ENCODE measurements at regions not wholly inside any gene's neighbourhood (a gene's known extent, or its start where the extent isn't known, plus 50 kb on each side); places are given as distances from the start of the nearest gene placed in this dataset.
"Not testable (repeated sequence)": the region's sequence is repeated elsewhere in the genome, so short reads cannot be mapped to it uniquely, and the experiment has no call there.

DNA sequence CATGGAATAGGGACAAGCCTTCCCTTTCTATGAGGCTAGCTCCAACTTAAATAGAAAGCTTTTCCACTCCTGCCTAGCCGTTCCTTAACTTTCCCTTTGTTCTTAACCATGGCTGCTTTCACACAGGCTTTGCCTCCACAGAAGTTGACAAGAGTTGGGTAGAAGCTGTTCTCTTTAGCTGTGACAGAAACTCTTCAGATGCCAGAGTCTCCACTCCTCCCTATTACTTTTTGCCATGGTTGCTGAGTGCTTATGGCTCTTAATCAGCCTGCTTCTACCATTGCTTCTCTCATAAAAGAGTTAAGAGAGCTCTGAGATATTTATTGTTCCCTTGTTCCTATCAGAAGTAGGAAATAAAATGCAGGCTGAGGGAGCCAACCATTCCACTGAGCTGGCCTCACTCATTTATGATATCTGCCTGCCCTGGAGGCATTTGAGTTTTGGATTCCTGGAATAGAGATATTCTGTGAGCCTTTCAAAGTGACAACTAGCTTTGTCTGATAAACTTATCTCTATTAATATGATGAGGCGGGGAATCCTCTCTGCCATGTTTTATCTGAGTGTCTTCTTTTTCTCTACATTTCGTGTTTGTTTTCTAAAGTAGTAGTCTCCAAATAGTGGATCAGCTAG, 162.6 kb downstream of the DMAC1 start:
- Histone ChIP-seq H3K27me3 (ENCODE audit: low read depth, low read length) (no peaks in the 10 kb centered on the region), H4K20me1 (ENCODE audit: insufficient read depth, low read length) (no peaks in the 10 kb centered on the region), H3K27ac (ENCODE audit: low read length) (no peak overlapping the region), H3K4me2 (ENCODE audit: low read length) (no peak overlapping the region), H3K4me3 (ENCODE audit: low read length) (no peak overlapping the region), H3K79me2 (ENCODE audit: low read length) (no peaks in the 10 kb centered on the region), H3K36me3 (replicated peaks; ENCODE audit: low read depth, low read length) (no peaks in the 10 kb centered on the region), H3K9me3 (ENCODE audit: insufficient read depth, low read length) (no peaks in the 10 kb centered on the region), H2AFZ (ENCODE audit: low read depth, low read length) (no peak overlapping the region), H3K9ac (ENCODE audit: low read length) (no peak overlapping the region), H3K4me1 (ENCODE audit: low read length) (no peaks in the 10 kb centered on the region)
- TF ChIP-seq EZH2phosphoT487 (IDR thresholded peaks at IDR 0.05; ENCODE audit: low read depth), result no peak
- TF ChIP-seq, protein P1, sequence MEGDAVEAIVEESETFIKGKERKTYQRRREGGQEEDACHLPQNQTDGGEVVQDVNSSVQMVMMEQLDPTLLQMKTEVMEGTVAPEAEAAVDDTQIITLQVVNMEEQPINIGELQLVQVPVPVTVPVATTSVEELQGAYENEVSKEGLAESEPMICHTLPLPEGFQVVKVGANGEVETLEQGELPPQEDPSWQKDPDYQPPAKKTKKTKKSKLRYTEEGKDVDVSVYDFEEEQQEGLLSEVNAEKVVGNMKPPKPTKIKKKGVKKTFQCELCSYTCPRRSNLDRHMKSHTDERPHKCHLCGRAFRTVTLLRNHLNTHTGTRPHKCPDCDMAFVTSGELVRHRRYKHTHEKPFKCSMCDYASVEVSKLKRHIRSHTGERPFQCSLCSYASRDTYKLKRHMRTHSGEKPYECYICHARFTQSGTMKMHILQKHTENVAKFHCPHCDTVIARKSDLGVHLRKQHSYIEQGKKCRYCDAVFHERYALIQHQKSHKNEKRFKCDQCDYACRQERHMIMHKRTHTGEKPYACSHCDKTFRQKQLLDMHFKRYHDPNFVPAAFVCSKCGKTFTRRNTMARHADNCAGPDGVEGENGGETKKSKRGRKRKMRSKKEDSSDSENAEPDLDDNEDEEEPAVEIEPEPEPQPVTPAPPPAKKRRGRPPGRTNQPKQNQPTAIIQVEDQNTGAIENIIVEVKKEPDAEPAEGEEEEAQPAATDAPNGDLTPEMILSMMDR (IDR thresholded peaks at IDR 0.05; ENCODE audit: low read depth, low read length), result no peak

DNA sequence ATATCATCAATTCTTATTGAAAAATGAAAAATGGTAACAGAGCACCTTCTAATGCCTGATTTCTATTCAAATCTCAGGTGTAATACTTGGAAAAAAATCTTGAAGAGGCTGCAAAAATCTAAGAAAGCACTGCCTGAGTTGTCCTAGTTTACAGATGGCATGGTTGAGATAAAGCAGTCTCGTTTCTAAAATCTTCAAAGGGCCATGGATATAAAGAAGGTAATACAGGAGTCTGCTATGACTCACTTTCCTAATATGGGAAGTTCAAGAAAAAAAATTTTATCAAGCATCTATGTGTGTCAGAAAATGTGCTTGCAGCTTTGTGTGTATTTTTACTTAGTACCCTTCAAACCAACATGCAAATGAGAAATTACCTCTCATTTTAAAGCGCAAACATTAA, 163.3 kb downstream of the DMAC1 start:
- Histone ChIP-seq H3K4me1 (ENCODE audit: low read length) (no peaks in the 10 kb centered on the region), H3K9ac (ENCODE audit: low read length) (no peak overlapping the region), H3K79me2 (ENCODE audit: low read length) (no peaks in the 10 kb centered on the region), H3K9me3 (ENCODE audit: insufficient read depth, low read length) (no peaks in the 10 kb centered on the region), H3K27me3 (ENCODE audit: low read depth, low read length) (no peaks in the 10 kb centered on the region), H2AFZ (ENCODE audit: low read depth, low read length) (no peak overlapping the region), H3K4me3 (ENCODE audit: low read length) (no peak overlapping the region), H3K27ac (ENCODE audit: low read length) (no peak overlapping the region), H4K20me1 (ENCODE audit: insufficient read depth, low read length) (no peaks in the 10 kb centered on the region), H3K36me3 (replicated peaks; ENCODE audit: low read depth, low read length) (no peaks in the 10 kb centered on the region), H3K4me2 (ENCODE audit: low read length) (no peak overlapping the region)
- TF ChIP-seq EZH2phosphoT487 (IDR thresholded peaks at IDR 0.05; ENCODE audit: low read depth), result no peak

DNA sequence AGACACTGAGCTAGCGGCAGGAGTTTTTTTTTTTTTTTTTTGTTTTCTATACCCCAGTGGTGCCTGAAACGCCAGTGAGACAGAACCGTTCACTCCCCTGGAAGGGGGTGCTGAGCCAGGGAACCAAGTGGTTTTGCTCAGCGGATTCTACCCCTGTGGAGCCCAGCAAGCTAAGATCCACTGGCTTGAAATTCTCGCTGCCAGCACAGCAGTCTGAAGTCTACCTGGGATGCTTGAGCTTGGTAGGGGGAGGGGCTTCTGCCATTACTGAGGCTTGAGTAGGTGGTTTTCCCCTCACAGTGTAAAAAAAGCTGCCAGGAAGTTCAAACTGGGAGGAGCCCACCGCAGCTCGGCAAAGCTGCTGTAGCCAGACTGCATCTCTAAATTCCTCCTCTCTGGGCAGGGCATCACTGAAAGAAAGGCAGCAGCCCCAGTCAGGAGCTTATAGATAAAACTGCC, 173.0 kb downstream of the DMAC1 start:
- not testable (repeated sequence) for H3K4me2 ChIP-seq (ENCODE audit: low read length); H2AFZ ChIP-seq (ENCODE audit: low read depth, low read length); H3K4me3 ChIP-seq (ENCODE audit: low read length)

DNA sequence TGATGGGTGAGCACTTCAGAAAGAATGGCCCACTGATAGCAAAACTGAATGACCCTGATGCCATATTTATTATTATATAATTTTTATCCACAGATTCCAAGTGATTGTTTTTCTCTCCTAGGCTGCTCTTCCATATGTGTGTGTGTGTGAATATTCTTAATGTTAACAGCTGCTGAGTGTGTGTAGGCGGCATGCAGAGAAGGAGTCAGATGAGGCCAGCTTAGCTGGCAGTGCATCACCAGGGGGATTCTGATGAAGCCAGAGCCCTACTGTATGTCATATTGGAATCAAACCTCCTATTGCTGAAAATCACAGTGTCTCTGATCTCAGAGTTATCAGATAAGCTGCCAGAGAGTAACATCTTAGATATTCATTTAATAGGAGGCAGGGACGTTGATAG, 177.1 kb downstream of the DMAC1 start:
- no peaks in the 10 kb centered on the region for H3K79me2 ChIP-seq (ENCODE audit: low read length)
- no peaks in the 10 kb centered on the region for H3K4me1 ChIP-seq (ENCODE audit: low read length)
- no peaks in the 10 kb centered on the region for H3K9me3 ChIP-seq (ENCODE audit: insufficient read depth, low read length)
- TF ChIP-seq, protein P1 (IDR thresholded peaks at IDR 0.05; ENCODE audit: low read depth, low read length), result no peak
- TF ChIP-seq EZH2phosphoT487 (IDR thresholded peaks at IDR 0.05; ENCODE audit: low read depth), result no peak
- no peak overlapping the region for H3K4me2 ChIP-seq (ENCODE audit: low read length)
- H3K27me3 ChIP-seq (ENCODE audit: low read depth, low read length), result no peaks in the 10 kb centered on the region
- H4K20me1 ChIP-seq (ENCODE audit: insufficient read depth, low read length), result no peaks in the 10 kb centered on the region
- H3K36me3 ChIP-seq (replicated peaks; ENCODE audit: low read depth, low read length), result no peaks in the 10 kb centered on the region
- H2AFZ ChIP-seq (ENCODE audit: low read depth, low read length), result no peak overlapping the region
- no peak overlapping the region for H3K4me3 ChIP-seq (ENCODE audit: low read length)
- H3K27ac ChIP-seq (ENCODE audit: low read length), result no peak overlapping the region
- H3K9ac ChIP-seq (ENCODE audit: low read length), result no peak overlapping the region

More for the DNA sequence above, 173.0 kb downstream of the DMAC1 start:
- not testable (repeated sequence) for H3K9me3 ChIP-seq (ENCODE audit: insufficient read depth, low read length); H3K9ac ChIP-seq (ENCODE audit: low read length); H3K27ac ChIP-seq (ENCODE audit: low read length); H3K79me2 ChIP-seq (ENCODE audit: low read length); H4K20me1 ChIP-seq (ENCODE audit: insufficient read depth, low read length); H3K27me3 ChIP-seq (ENCODE audit: low read depth, low read length); H3K4me1 ChIP-seq (ENCODE audit: low read length); H3K36me3 ChIP-seq (replicated peaks; ENCODE audit: low read depth, low read length)

DNA sequence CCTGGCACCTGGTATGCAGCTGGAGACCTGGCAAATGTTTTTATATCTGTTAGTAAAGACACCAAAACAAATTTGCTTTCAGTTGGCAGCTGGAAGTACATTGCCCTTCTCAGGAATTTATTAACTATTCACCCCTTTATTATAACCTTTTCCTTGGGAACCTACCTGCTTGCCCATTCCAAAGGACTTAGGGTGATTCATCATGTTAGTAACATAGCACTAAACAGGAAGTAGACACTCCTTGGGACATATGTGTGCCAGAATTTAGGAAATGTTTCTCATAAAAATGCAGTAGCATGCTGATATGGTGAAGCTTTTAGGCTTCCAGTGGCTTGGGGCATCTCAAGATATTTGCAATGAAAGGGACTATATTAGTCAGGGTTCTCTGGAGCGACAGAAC, 184.2 kb downstream of the DMAC1 start:
- 0 out of 2 replicates have a peak, but pooled peaks cover 3% of the 10 kb centered on the region for H3K27me3 ChIP-seq (ENCODE audit: low read depth, low read length)
- no peaks in the 10 kb centered on the region for H3K36me3 ChIP-seq (replicated peaks; ENCODE audit: low read depth, low read length)
- no peak overlapping the region for H3K9ac ChIP-seq (ENCODE audit: low read length)
- no peak overlapping the region for H3K4me2 ChIP-seq (ENCODE audit: low read length)
- no peaks in the 10 kb centered on the region for H3K79me2 ChIP-seq (ENCODE audit: low read length)
- TF ChIP-seq EZH2phosphoT487 (IDR thresholded peaks at IDR 0.05; ENCODE audit: low read depth), result no peak
- TF ChIP-seq, protein P1 (IDR thresholded peaks at IDR 0.05; ENCODE audit: low read depth, low read length), result no peak
- no peak overlapping the region for H3K4me3 ChIP-seq (ENCODE audit: low read length)
- no peaks in the 10 kb centered on the region for H4K20me1 ChIP-seq (ENCODE audit: insufficient read depth, low read length)
- no peak overlapping the region for H3K27ac ChIP-seq (ENCODE audit: low read length)
- no peaks in the 10 kb centered on the region for H3K9me3 ChIP-seq (ENCODE audit: insufficient read depth, low read length)
- H3K4me1 ChIP-seq (ENCODE audit: low read length), result no peaks in the 10 kb centered on the region
- no peak overlapping the region for H2AFZ ChIP-seq (ENCODE audit: low read depth, low read length)

All from OCI-LY3 (cell line).